B cell (primary cell): ENCODE measurements at regions not wholly inside any gene's neighbourhood (a gene's known extent, or its start where the extent isn't known, plus 50 kb on each side); places are given as distances from the start of the nearest gene placed in this dataset.

Experiments used
- EZH2 ChIP-seq: IDR thresholded peaks from 2 replicates; pipeline ENCODE4 v1.6.1; 2012; ENCODE audit warnings: borderline replicate concordance, low read depth, mild to moderate bottlenecking, moderate library complexity, low read length; ENCODE audit not compliant: insufficient read depth, poor library complexity, severe bottlenecking
- TF ChIP-seq, protein P1 (sequence below): fragments of 200-600 bp; IDR thresholded peaks from one replicate; pipeline ENCODE4 v1.8.0; 2022; ENCODE audit warnings: antibody characterized with exemption, mild to moderate bottlenecking

DNA sequence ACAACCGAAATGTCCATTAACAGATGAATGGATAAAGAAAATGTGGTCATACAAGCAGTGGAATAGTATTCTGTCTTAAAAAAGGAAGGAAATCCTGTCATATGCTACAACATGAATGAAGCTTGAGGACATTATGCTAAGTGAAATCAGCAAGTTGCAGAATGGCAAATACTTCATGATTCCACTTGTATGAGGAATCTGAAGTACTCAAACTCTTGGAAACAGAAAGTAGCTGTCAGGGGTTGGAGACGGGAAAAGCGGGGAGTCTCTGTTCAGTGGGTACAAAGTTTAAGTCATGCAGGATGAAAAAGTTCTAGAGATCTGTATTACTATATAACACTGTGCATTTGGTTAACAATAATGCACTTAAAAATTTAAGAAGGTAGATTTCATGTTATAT lies 209.0 kb upstream of the SIX2 start:
- TF ChIP-seq, protein P1, sequence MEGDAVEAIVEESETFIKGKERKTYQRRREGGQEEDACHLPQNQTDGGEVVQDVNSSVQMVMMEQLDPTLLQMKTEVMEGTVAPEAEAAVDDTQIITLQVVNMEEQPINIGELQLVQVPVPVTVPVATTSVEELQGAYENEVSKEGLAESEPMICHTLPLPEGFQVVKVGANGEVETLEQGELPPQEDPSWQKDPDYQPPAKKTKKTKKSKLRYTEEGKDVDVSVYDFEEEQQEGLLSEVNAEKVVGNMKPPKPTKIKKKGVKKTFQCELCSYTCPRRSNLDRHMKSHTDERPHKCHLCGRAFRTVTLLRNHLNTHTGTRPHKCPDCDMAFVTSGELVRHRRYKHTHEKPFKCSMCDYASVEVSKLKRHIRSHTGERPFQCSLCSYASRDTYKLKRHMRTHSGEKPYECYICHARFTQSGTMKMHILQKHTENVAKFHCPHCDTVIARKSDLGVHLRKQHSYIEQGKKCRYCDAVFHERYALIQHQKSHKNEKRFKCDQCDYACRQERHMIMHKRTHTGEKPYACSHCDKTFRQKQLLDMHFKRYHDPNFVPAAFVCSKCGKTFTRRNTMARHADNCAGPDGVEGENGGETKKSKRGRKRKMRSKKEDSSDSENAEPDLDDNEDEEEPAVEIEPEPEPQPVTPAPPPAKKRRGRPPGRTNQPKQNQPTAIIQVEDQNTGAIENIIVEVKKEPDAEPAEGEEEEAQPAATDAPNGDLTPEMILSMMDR: no peak
- TF ChIP-seq EZH2: no peak
